SKM-1 (cell line): ENCODE measurements at regions not wholly inside any gene's neighbourhood (a gene's known extent, or its start where the extent isn't known, plus 50 kb on each side); places are given as distances from the start of the nearest gene placed in this dataset.
"Not testable (repeated sequence)": the region's sequence is repeated elsewhere in the genome, so short reads cannot be mapped to it uniquely, and the experiment has no call there.

ENCODE experiments used
- DNase-seq: peaks from one replicate; lab custom pipeline; 2025; ENCODE audit not compliant: unreplicated experiment; lab: John Stamatoyannopoulos, UW

- DNase-seq = no peak
Observed at GRCh38 chr3:59243476-59243875, 193.7 kb upstream of the CFAP20DC start.

- DNase-seq = no peak
Observed at GRCh38 chr3:59240666-59241255, 190.9 kb upstream of the CFAP20DC start.

- DNase-seq = no peak
Observed at GRCh38 chr3:59237121-59237520, 187.3 kb upstream of the CFAP20DC start.

GRCh38 chr3:59235634-59236012 lies 185.8 kb upstream of the CFAP20DC start:
- no peak for DNase-seq

GRCh38 chr3:59234884-59235633 lies 185.2 kb upstream of the CFAP20DC start:
- DNase-seq = peak; percentile 82

GRCh38 chr3:59230379-59230778 lies 180.6 kb upstream of the CFAP20DC start:
- DNase-seq = not testable (repeated sequence)

- no peak for DNase-seq
Observed at GRCh38 chr3:59213860-59214259, 164.0 kb upstream of the CFAP20DC start.

GRCh38 chr3:59212128-59212779 lies 162.4 kb upstream of the CFAP20DC start:
- peak; percentile 60 for DNase-seq

GRCh38 chr3:59210260-59210659 lies 160.4 kb upstream of the CFAP20DC start:
- no peak for DNase-seq

GRCh38 chr3:59192473-59192872 lies 142.6 kb upstream of the CFAP20DC start:
- no peak for DNase-seq

GRCh38 chr3:59191651-59192050 lies 141.8 kb upstream of the CFAP20DC start:
- no peak for DNase-seq

GRCh38 chr3:59189939-59190338 lies 140.1 kb upstream of the CFAP20DC start:
- no peak for DNase-seq

- no peak for DNase-seq
Observed at GRCh38 chr3:59189526-59189925, 139.7 kb upstream of the CFAP20DC start.

- DNase-seq = no peak
Observed at GRCh38 chr3:59186725-59187124, 136.9 kb upstream of the CFAP20DC start.

GRCh38 chr3:59185591-59186369 lies 136.0 kb upstream of the CFAP20DC start:
- DNase-seq = no peak

GRCh38 chr3:59180006-59180405 lies 130.2 kb upstream of the CFAP20DC start:
- DNase-seq = no peak

- DNase-seq = no peak
Observed at GRCh38 chr3:59178698-59179097, 128.9 kb upstream of the CFAP20DC start.

- DNase-seq = no peak
Observed at GRCh38 chr3:59171491-59171890, 121.7 kb upstream of the CFAP20DC start.

- DNase-seq = peak; percentile 52
Observed at GRCh38 chr3:59170166-59170565, 120.3 kb upstream of the CFAP20DC start.

- DNase-seq = no peak
Observed at GRCh38 chr3:59167756-59168155, 117.9 kb upstream of the CFAP20DC start.

- no peak for DNase-seq
Observed at GRCh38 chr3:59163953-59164352, 114.1 kb upstream of the CFAP20DC start.

GRCh38 chr3:59161048-59161447 lies 111.2 kb upstream of the CFAP20DC start:
- no peak for DNase-seq
